Testis (tissue), 2 donors: ENCODE measurements at regions not wholly inside any gene's neighbourhood (a gene's known extent, or its start where the extent isn't known, plus 50 kb on each side); places are given as distances from the start of the nearest gene placed in this dataset.

ENCODE experiments used
- DNase-seq: peaks from one replicate; pipeline ENCODE4 v3.0.0-alpha.2; 2019
- H3K27ac ChIP-seq, 2 donors: fragments of 200-600 bp; sonication (generic); one replicate each; pipeline ENCODE4 v1.5.1; 2019
- H3K27me3 ChIP-seq: fragments of 200-600 bp; sonication (generic); one replicate; pipeline ENCODE4 v1.5.1; 2019
- H3K36me3 ChIP-seq: fragments of 200-600 bp; sonication (generic); one replicate; pipeline ENCODE4 v1.5.1; 2017; ENCODE audit warnings: low read depth; ENCODE audit errors: missing control alignments
- H3K4me1 ChIP-seq: fragments of 200-600 bp; sonication (generic); one replicate; pipeline ENCODE4 v1.5.1; 2019
- H3K4me3 ChIP-seq, 2 donors: fragments of 200-600 bp; sonication (generic); one replicate each; pipeline ENCODE4 v1.5.1; 2017 to 2019
- H3K9me3 ChIP-seq: fragments of 200-600 bp; sonication (generic); one replicate; pipeline ENCODE4 v1.5.1; 2017
- CTCF ChIP-seq, 3 experiments: fragments of 450-650 bp in 2 of 3; fragments of 200-600 bp in 1 of 3; sonication (generic) in 1 of 3; IDR thresholded peaks; one replicate each; pipeline ENCODE4 v1.5.1; 2016 to 2019; ENCODE audit warnings: antibody characterized with exemption in 3 of 3, mild to moderate bottlenecking in 2 of 3, moderate library complexity in 1 of 3
- POLR2A ChIP-seq: fragments of 450-650 bp; IDR thresholded peaks from one replicate; pipeline ENCODE4 v1.6.1; 2017; ENCODE audit warnings: antibody characterized with exemption, mild to moderate bottlenecking, moderate library complexity
- WGBS, 2 donors: methylation state at CpG; one replicate each; pipeline ENCODE4 v1.1.5; 2018; 5-methylcytosine and 5-hydroxymethylcytosine counted together
- intact Hi-C: fragments of 100-400 bp; cut with DNase I; formaldehyde crosslinking; loops from one replicate; pipeline ENCODE4 v1.15.1; 2023; ENCODE audit warnings: low total_unique reads

DNA sequence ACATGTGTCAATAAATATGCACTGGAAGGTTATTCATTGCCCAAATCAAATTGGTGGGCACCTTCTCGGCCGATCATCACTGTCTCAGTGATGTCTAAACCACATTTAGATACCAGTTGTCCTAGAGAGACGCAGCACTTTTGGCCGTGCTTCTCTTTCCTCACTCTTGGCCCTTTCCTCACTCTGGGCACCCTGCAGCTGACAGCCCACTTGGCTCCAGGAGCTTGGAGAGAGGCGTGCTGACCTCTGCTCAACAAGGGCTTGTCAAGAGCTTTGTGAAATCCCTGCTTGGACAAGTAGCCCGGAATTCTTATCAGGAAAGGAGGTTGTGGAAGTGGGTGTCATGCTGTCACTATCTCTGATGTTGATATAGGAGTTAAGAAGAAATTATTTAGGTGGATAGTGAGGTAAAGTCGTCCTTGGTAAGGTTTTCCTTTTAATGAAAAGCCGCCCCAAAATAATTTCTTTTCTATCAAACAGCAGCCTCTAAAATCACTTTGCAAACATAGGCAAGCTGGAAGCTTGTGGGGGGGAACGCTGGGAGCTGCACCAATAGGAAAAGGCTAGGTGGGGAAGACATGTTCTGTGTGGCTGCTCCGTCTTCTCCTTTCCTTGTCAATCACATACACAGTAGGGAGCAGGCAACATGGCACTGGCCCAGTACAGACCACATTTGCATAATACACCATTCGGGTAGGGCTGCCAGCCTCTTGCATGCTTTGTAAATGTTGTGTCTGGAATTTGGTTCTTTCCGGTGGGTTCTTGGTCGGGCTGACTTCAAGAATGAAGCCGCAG, 126.8 kb upstream of the UBE3A start:
- no peak for TF ChIP-seq CTCF (IDR thresholded peaks at IDR 0.05)
- TF ChIP-seq POLR2A = no peak
- 74 to 78% methylated on average over 13 to 14 of the region's 14 CpGs for WGBS, 2 donors
- no peaks in the 10 kb centered on the region for H3K9me3 ChIP-seq
- no peak overlapping the region for H3K27ac ChIP-seq
- intact Hi-C loops = loop anchor here (5.0 kb wide), 1 partner anchor 302 kb away; no protein-coding TSS in a partner anchor
- H3K36me3 ChIP-seq = no peaks in the 10 kb centered on the region
- H3K4me1 ChIP-seq = peaks cover 32% of the 10 kb centered on the region
- H3K4me3 ChIP-seq = no peak overlapping the region
- peak; percentile 37 for DNase-seq
- H3K27me3 ChIP-seq = no peaks in the 10 kb centered on the region

GRCh38 chr15:25563596-25563995, 124.8 kb upstream of the UBE3A start:
- TF ChIP-seq POLR2A = no peak
- no peak for TF ChIP-seq CTCF (IDR thresholded peaks at IDR 0.05)
- Histone ChIP-seq H3K9me3 (no peaks in the 10 kb centered on the region), H3K4me1 (peaks cover 18% of the 10 kb centered on the region), H3K36me3 (no peaks in the 10 kb centered on the region), H3K27ac (no peak overlapping the region), H3K4me3 (no peak overlapping the region), H3K27me3 (no peaks in the 10 kb centered on the region)
- intact Hi-C loops = no loop called here
- WGBS, 2 donors = 61 to 62% methylated on average over 4 of the region's 4 CpGs
- DNase-seq = no peak

- no peak overlapping the region for H3K4me3 ChIP-seq
- no peaks in the 10 kb centered on the region for H3K9me3 ChIP-seq
- H3K36me3 ChIP-seq = no peaks in the 10 kb centered on the region
- intact Hi-C loops = no loop called here
- TF ChIP-seq POLR2A (no peak), CTCF (IDR thresholded peaks at IDR 0.05) (no peak)
- H3K27me3 ChIP-seq = no peaks in the 10 kb centered on the region
- 86 to 95% methylated on average over 5 of the region's 5 CpGs for WGBS, 2 donors
- H3K4me1 ChIP-seq = no peaks in the 10 kb centered on the region
- DNase-seq = no peak
- H3K27ac ChIP-seq = no peak overlapping the region
These were observed 119.1 kb upstream of the UBE3A start for GRCh38 chr15:25557926-25558325.

DNA sequence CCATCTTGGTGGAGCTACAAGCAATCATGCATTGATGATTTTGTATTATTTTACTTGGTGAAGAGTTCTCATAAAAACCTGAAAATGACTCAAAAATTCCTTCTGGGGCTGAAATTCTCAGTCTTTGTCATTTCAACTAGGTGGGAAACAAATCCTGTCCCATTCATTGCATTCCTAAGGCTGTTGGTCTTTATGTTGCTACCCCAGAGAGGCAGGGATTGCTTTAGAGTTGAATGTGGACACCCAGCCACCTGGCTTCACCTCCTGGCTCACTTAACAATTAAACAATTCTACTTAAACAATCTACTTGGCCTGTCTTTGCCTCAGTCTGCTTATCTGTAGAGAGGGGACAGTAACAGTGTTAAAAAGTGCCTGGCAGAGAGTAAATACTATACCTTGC, 117.3 kb upstream of the UBE3A start:
- Histone ChIP-seq H3K36me3 (no peaks in the 10 kb centered on the region), H3K27ac (no peak overlapping the region), H3K27me3 (no peaks in the 10 kb centered on the region), H3K4me3 (no peak overlapping the region), H3K9me3 (no peaks in the 10 kb centered on the region), H3K4me1 (no peaks in the 10 kb centered on the region)
- no peak for DNase-seq
- intact Hi-C loops = no loop called here
- no peak for TF ChIP-seq CTCF (IDR thresholded peaks at IDR 0.05)
- no peak for TF ChIP-seq POLR2A

DNA sequence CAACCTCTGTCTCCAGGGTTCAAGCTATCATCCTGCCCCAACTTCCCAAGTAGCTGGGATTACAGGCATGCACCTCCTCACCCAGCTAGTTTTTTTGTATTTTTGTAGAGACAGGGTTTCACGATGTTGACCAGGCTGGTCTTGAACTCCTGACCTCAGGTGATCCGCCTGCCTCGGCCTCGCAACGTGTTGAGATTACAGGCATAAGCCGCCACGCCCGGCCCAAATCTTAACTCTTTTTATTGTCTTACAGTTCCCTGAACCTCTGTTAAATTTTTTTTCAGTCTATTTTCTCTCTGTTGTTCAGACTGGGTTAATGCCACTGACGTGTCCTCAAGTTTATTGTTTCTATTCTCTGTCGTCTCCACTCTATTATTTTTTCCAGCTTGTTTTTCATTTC, 115.8 kb upstream of the UBE3A start:
- TF ChIP-seq POLR2A = no peak
- TF ChIP-seq CTCF (IDR thresholded peaks at IDR 0.05) = no peak

More for the DNA sequence above, 115.8 kb upstream of the UBE3A start:
- H3K4me1 ChIP-seq = no peaks in the 10 kb centered on the region
- WGBS, 2 donors = 87 to 89% methylated on average over 10 of the region's 10 CpGs
- H3K27ac ChIP-seq = no peak overlapping the region
- H3K36me3 ChIP-seq = no peaks in the 10 kb centered on the region
- no peak overlapping the region for H3K4me3 ChIP-seq
- H3K9me3 ChIP-seq = no peaks in the 10 kb centered on the region
- no peaks in the 10 kb centered on the region for H3K27me3 ChIP-seq
- intact Hi-C loops = no loop called here
- DNase-seq = no peak
